ENCODE measurements at regions not wholly inside any gene's neighbourhood (a gene's known extent, or its start where the extent isn't known, plus 50 kb on each side); places are given as distances from the start of the nearest gene placed in this dataset.

- ChIA-PET POLR2A (no interaction called here), CTCF (ENCODE audit: low intra/inter-chr PET ratio) (no interaction called here)
- no peak overlapping the region for H3K9ac ChIP-seq (ENCODE audit: insufficient read depth in 1 of 2, low read depth in 2 of 2, low read length in 2 of 2)
- no peaks in the 10 kb centered on the region for H3K4me1 ChIP-seq (replicated peaks in 1 of 2; ENCODE audit: control insufficient read depth in 2 of 2, insufficient read depth in 2 of 2, low read length in 2 of 2)
- no peaks in the 10 kb centered on the region for H3K36me3 ChIP-seq (ENCODE audit: control insufficient read depth, insufficient read depth, low read length)
- H4K20me1 ChIP-seq (replicated peaks; ENCODE audit: control insufficient read depth, insufficient read depth, low read length), result no peaks in the 10 kb centered on the region
- FAIRE-seq (no peak), DNase-seq (ENCODE audit: extremely low read depth in 1 of 4, low spot score in 3 of 4) (no peak), ATAC-seq (no peak)
- H3K27me3 ChIP-seq (ENCODE audit: control insufficient read depth in 2 of 2, insufficient read depth in 2 of 2, low read length in 2 of 2), result no peaks in the 10 kb centered on the region
- no peak overlapping the region for H2AFZ ChIP-seq (ENCODE audit: low read depth, low read length)
- no peak for TF ChIP-seq SRSF1 (IDR thresholded peaks at IDR 0.05; ENCODE audit: low read depth, low read length)
- no peak for TF ChIP-seq PYGO2 (tag; IDR thresholded peaks at IDR 0.05)
- no peak for TF ChIP-seq SMARCB1 (IDR thresholded peaks at IDR 0.05; ENCODE audit: insufficient read length, low read depth)
- TF ChIP-seq NCOA4 (IDR thresholded peaks at IDR 0.05; ENCODE audit: partially characterized antibody), result no peak
- no peak for TF ChIP-seq RBM14 (IDR thresholded peaks at IDR 0.05; ENCODE audit: borderline replicate concordance, insufficient read depth, low read depth, low read length)
- intact Hi-C loops (cut with micrococcal nuclease) (no loop called here), in situ Hi-C loops (cut with MboI) (loop anchor here (10.0 kb wide), 1 partner anchor 276 kb away; no protein-coding TSS in a partner anchor)
- no peaks in the 10 kb centered on the region for H3K9me3 ChIP-seq (replicated peaks; ENCODE audit: control insufficient read depth, insufficient read depth, low read depth, low read length)
- no peaks in the 10 kb centered on the region for H3K79me2 ChIP-seq (ENCODE audit: control insufficient read depth, insufficient read depth, low read length)
- H3K9me1 ChIP-seq (ENCODE audit: control insufficient read depth, insufficient read depth, low read length), result no peaks in the 10 kb centered on the region
- H3K27ac ChIP-seq (ENCODE audit: extremely low read depth, low read depth, low read length), result no peak overlapping the region
- WGBS (ENCODE audit: insufficient coverage, low coverage, missing lambda C conversion rate), result 4% methylated on average over 3 of the region's 3 CpGs
- no peak overlapping the region for H3K4me3 ChIP-seq
- no peak overlapping the region for H3K4me2 ChIP-seq (ENCODE audit: insufficient read depth, low read length)
- no TSS peak for BruUV-seq (replicated peaks)
Measured at GRCh38 chr18:51390702-51391101, 193.2 kb upstream of the MEX3C start.

GRCh38 chr18:51391215-51391614, 193.7 kb upstream of the MEX3C start:
- no TSS peak for BruUV-seq (replicated peaks)
- no peaks in the 10 kb centered on the region for H3K27me3 ChIP-seq (ENCODE audit: control insufficient read depth in 2 of 2, insufficient read depth in 2 of 2, low read length in 2 of 2)
- intact Hi-C loops (cut with micrococcal nuclease) (no loop called here), in situ Hi-C loops (cut with MboI) (loop anchor here (10.0 kb wide), 1 partner anchor 276 kb away; no protein-coding TSS in a partner anchor)
- WGBS (ENCODE audit: insufficient coverage, low coverage, missing lambda C conversion rate), result 9% methylated on average over 1 of the region's 1 CpG
- H3K9me1 ChIP-seq (ENCODE audit: control insufficient read depth, insufficient read depth, low read length), result no peaks in the 10 kb centered on the region
- H3K9me3 ChIP-seq (replicated peaks; ENCODE audit: control insufficient read depth, insufficient read depth, low read depth, low read length), result no peaks in the 10 kb centered on the region
- H3K36me3 ChIP-seq (ENCODE audit: control insufficient read depth, insufficient read depth, low read length), result no peaks in the 10 kb centered on the region
- H3K4me1 ChIP-seq (replicated peaks in 1 of 2; ENCODE audit: control insufficient read depth in 2 of 2, insufficient read depth in 2 of 2, low read length in 2 of 2), result no peaks in the 10 kb centered on the region
- no peaks in the 10 kb centered on the region for H3K79me2 ChIP-seq (ENCODE audit: control insufficient read depth, insufficient read depth, low read length)
- FAIRE-seq (no peak), ATAC-seq (no peak), DNase-seq (ENCODE audit: extremely low read depth in 1 of 4, low spot score in 3 of 4) (no peak)
- no peak overlapping the region for H3K4me3 ChIP-seq
- no peak overlapping the region for H2AFZ ChIP-seq (ENCODE audit: low read depth, low read length)
- ChIA-PET POLR2A (no interaction called here), CTCF (ENCODE audit: low intra/inter-chr PET ratio) (no interaction called here)
- H4K20me1 ChIP-seq (replicated peaks; ENCODE audit: control insufficient read depth, insufficient read depth, low read length), result no peaks in the 10 kb centered on the region
- H3K9ac ChIP-seq (ENCODE audit: insufficient read depth in 1 of 2, low read depth in 2 of 2, low read length in 2 of 2), result no peak overlapping the region
- no peak overlapping the region for H3K27ac ChIP-seq (ENCODE audit: extremely low read depth, low read depth, low read length)
- H3K4me2 ChIP-seq (ENCODE audit: insufficient read depth, low read length), result no peak overlapping the region
- no peak for TF ChIP-seq ZNF274 (IDR thresholded peaks at IDR 0.05; ENCODE audit: borderline replicate concordance, low read depth, low read length)
- TF ChIP-seq MXD1 (CRISPR knock-in tag; IDR thresholded peaks at IDR 0.05; ENCODE audit: borderline replicate concordance, poor library complexity, severe bottlenecking), result no peak
- no peak for TF ChIP-seq ZNF780A (CRISPR knock-in tag; IDR thresholded peaks at IDR 0.05)
- TF ChIP-seq MBD2 (IDR thresholded peaks at IDR 0.05; ENCODE audit: borderline replicate concordance, low read depth), result no peak
- no peak for TF ChIP-seq RNF2 (IDR thresholded peaks at IDR 0.05)
- no peak for TF ChIP-seq E2F3 (CRISPR knock-in tag; IDR thresholded peaks at IDR 0.05)
- no peak for TF ChIP-seq TCF7L2 (IDR thresholded peaks at IDR 0.05; ENCODE audit: low read depth, low read length)
- no peak for TF ChIP-seq ZNF134 (CRISPR knock-in tag; conservative IDR thresholded peaks at IDR 0.05)
- TF ChIP-seq EWSR1 (IDR thresholded peaks at IDR 0.05; ENCODE audit: borderline replicate concordance, low read depth, partially characterized antibody), result no peak
- TF ChIP-seq ZNF695 (CRISPR knock-in tag; IDR thresholded peaks at IDR 0.05), result no peak
- no peak for TF ChIP-seq POLR2AphosphoS5 (IDR thresholded peaks at IDR 0.05; ENCODE audit: control insufficient read depth, insufficient read depth, low read depth, low read length)
- no peak for TF ChIP-seq HNRNPUL1 (IDR thresholded peaks at IDR 0.05; ENCODE audit: low read length)
- TF ChIP-seq SMAD1 (IDR thresholded peaks at IDR 0.05; ENCODE audit: low read depth, low read length, partially characterized antibody), result no peak
- no peak for TF ChIP-seq NFIX (CRISPR knock-in tag; IDR thresholded peaks at IDR 0.05; ENCODE audit: low read depth)

All from K562 (cell line).